ENCODE measurements at regions not wholly inside any gene's neighbourhood (a gene's known extent, or its start where the extent isn't known, plus 50 kb on each side); places are given as distances from the start of the nearest gene placed in this dataset.

- TF ChIP-seq POLR2A (IDR thresholded peaks at IDR 0.05; ENCODE audit: low read length): no peak
- TF ChIP-seq GATA1 (IDR thresholded peaks at IDR 0.05; ENCODE audit: low read depth, low read length): no peak
Measured at GRCh38 chr10:128588402-128588801, 462.2 kb upstream of the MKI67 start.

Data from erythroblast (primary cell).